ENCODE measurements at regions not wholly inside any gene's neighbourhood (a gene's known extent, or its start where the extent isn't known, plus 50 kb on each side); places are given as distances from the start of the nearest gene placed in this dataset.

GRCh38 chr6:148170286-148170685, 172.4 kb upstream of the SASH1 start:
- no peak overlapping the region for H3K27ac ChIP-seq (replicated peaks)
- TF ChIP-seq SPI1 (IDR thresholded peaks at IDR 0.05; ENCODE audit: borderline replicate concordance, low read depth), result no peak
- TF ChIP-seq POLR2AphosphoS5 (IDR thresholded peaks at IDR 0.05; ENCODE audit: low read depth), result no peak
- no peak for TF ChIP-seq REST (IDR thresholded peaks at IDR 0.05; ENCODE audit: insufficient replicate concordance, low read depth)
- TF ChIP-seq CTCF (IDR thresholded peaks at IDR 0.05; ENCODE audit: insufficient read depth, low read length), result no peak
- no peak for TF ChIP-seq GABPA (IDR thresholded peaks at IDR 0.05; ENCODE audit: low read depth)
- no peaks in the 10 kb centered on the region for H3K27me3 ChIP-seq (ENCODE audit: insufficient read depth, poor library complexity, severe bottlenecking)
- DNase-seq (ENCODE audit: low read depth in 1 of 2, low spot score in 1 of 2), result no peak
- no peak overlapping the region for H3K4me3 ChIP-seq (replicated peaks; ENCODE audit: insufficient read depth, low read length)

DNA sequence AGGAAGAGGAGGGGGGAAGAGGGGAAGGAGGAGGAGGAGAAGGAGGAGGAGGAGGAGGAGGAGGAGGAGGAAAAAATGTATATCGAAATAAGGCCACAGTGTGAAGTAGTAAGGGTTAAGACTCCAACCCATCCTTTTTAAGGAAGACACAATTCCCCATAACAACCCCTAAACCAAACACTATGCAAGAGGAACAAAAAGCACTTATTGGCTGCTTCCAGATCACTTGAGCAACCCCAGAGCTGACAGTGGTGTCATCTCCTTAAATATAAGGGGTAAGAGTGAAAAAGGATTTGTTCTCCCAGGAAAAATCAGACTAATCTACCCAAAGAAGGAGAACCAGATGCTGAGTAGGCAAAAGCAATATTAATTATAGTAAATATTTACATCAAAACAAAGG, 169.1 kb upstream of the SASH1 start:
- H3K27me3 ChIP-seq (ENCODE audit: insufficient read depth, poor library complexity, severe bottlenecking), result no peaks in the 10 kb centered on the region
- no peak for DNase-seq (ENCODE audit: low read depth in 1 of 2, low spot score in 1 of 2)
- H3K27ac ChIP-seq (replicated peaks), result no peak overlapping the region
- no peak overlapping the region for H3K4me3 ChIP-seq (replicated peaks; ENCODE audit: insufficient read depth, low read length)
- TF ChIP-seq REST (IDR thresholded peaks at IDR 0.05; ENCODE audit: insufficient replicate concordance, low read depth) (no peak), CTCF (IDR thresholded peaks at IDR 0.05; ENCODE audit: insufficient read depth, low read length) (no peak), POLR2AphosphoS5 (IDR thresholded peaks at IDR 0.05; ENCODE audit: low read depth) (no peak), GABPA (IDR thresholded peaks at IDR 0.05; ENCODE audit: low read depth) (no peak), SPI1 (IDR thresholded peaks at IDR 0.05; ENCODE audit: borderline replicate concordance, low read depth) (no peak)

- DNase-seq (ENCODE audit: low read depth in 1 of 2, low spot score in 1 of 2), result no peak
- no peak overlapping the region for H3K4me3 ChIP-seq (replicated peaks; ENCODE audit: insufficient read depth, low read length)
- H3K27me3 ChIP-seq (ENCODE audit: insufficient read depth, poor library complexity, severe bottlenecking), result no peaks in the 10 kb centered on the region
- TF ChIP-seq CTCF (IDR thresholded peaks at IDR 0.05; ENCODE audit: insufficient read depth, low read length) (no peak), SPI1 (IDR thresholded peaks at IDR 0.05; ENCODE audit: borderline replicate concordance, low read depth) (no peak), POLR2AphosphoS5 (IDR thresholded peaks at IDR 0.05; ENCODE audit: low read depth) (no peak), GABPA (IDR thresholded peaks at IDR 0.05; ENCODE audit: low read depth) (no peak), REST (IDR thresholded peaks at IDR 0.05; ENCODE audit: insufficient replicate concordance, low read depth) (no peak)
- no peak overlapping the region for H3K27ac ChIP-seq (replicated peaks)
Observed at GRCh38 chr6:148175550-148176188, 167.0 kb upstream of the SASH1 start.

Measured in HL-60 (cell line).